Tongue (tissue), 1 donor: ENCODE measurements at regions not wholly inside any gene's neighbourhood (a gene's known extent, or its start where the extent isn't known, plus 50 kb on each side); places are given as distances from the start of the nearest gene placed in this dataset.

Experiments
- DNase-seq: peaks from one replicate; pipeline ENCODE4 v3.0.0-alpha.2; 2015

DNA sequence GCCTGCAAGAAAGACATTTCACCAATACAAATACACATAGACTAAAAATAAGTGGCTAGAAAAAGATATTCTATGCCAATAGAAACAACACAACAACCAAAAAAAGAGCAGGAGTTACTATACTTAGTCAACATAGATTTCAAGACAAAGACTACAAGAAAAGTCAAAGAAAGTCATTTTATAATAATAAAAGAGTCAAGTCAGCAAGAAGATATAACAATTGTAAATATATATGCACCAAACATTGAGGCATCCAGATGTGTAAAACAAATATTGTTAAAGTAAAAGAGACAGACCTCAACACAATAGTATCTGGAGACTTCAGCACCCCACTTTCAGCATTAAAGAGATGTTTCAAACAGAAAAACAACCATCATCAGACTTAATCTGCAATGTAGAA is 104.6 kb downstream of the AMY1C start:
- DNase-seq, result no peak

- DNase-seq, result no peak
Observed at GRCh38 chr1:103859721-103860120, 110.0 kb downstream of the AMY1C start.

GRCh38 chr1:103898576-103899345 is 149.1 kb downstream of the AMY1C start:
- DNase-seq, result no peak

GRCh38 chr1:103900005-103900404 is 150.3 kb downstream of the AMY1C start:
- DNase-seq, result peak; percentile 2

DNA sequence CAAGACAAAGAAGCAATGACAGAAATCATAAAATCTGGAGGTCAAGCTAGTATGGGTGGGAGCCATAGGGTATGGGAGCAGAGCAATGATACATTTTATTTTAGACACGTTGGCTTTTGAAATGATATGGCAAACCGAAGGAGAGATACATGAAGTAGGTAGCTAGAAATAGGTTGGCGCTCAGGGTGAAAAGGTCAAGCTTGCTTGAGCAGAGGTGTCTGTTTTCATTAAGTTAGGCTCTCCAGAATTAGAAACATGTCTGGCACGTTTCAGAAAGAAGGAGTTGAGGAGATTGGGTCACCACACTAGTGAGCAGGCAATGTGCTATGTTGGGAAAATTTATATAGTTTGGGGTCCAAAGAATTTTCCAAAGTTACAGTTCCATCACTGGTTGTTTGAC is 151.4 kb downstream of the AMY1C start:
- DNase-seq, result peak; percentile 30

DNA sequence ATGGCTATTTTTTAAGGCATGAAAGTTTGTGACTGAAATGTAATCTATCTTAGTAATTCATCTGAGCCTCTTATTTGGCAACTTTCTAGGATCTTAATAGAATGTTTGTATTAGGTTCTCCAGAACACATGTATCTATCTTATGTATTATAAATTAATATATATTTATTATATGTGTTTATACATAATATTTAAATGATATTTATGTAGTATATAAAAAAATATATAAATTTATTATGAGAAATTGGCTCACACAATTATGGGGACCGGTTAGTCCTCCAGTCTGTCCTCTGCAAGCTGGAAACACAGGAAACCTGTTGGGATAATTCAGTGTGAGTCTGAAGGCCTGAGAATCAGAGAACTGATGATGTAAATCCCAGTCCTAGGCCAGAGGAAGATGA is 155.7 kb downstream of the AMY1C start:
- no peak for DNase-seq

DNA sequence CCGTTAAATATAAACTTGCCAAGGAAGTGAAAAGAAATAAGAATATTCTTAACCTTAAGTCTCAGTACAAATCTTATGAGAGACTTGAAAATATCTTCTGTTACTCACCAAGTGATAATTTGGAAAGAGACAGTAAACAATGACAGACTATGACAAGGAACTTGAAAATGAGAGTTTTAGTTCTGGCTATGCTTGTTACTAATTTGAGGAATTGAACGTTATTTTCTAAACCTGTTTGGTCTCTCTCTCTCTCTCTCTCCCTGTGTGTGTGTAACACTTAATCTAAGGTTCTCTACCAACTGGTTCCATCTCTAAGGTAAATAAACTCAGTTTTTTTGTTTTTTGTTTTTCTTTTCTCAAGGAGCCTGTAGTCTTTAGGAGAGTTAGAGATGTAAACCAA is 161.8 kb downstream of the AMY1C start:
- no peak for DNase-seq

- DNase-seq, result peak; percentile 1
Observed at GRCh38 chr1:103917795-103918194, 168.1 kb downstream of the AMY1C start.

GRCh38 chr1:103931891-103932290 is 182.2 kb downstream of the AMY1C start:
- DNase-seq, result no peak

- DNase-seq, result no peak
Observed at GRCh38 chr1:103937763-103938357, 188.2 kb downstream of the AMY1C start.

GRCh38 chr1:103941086-103941485 is 191.4 kb downstream of the AMY1C start:
- no peak for DNase-seq

DNA sequence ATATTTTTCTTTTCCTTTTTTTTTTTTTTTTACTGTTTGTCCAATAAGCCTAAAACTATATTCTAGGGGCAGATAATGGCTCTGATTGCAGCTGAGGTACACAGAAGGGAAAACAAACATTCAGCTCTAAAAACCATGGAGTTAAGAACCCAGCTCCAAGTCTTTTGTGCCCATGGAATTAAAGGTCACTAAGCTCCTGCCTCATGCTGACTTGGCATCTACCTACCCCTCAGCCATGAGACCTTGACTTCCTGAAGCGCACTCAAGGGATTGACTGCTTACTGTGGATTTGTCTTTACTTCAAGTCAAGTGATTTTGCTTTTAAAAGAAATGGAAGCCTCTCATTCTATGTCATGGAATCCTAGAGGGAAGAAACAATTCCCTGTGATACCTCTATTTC is 192.3 kb downstream of the AMY1C start:
- DNase-seq, result no peak

GRCh38 chr1:103945774-103946173 is 196.1 kb downstream of the AMY1C start:
- DNase-seq, result no peak

DNA sequence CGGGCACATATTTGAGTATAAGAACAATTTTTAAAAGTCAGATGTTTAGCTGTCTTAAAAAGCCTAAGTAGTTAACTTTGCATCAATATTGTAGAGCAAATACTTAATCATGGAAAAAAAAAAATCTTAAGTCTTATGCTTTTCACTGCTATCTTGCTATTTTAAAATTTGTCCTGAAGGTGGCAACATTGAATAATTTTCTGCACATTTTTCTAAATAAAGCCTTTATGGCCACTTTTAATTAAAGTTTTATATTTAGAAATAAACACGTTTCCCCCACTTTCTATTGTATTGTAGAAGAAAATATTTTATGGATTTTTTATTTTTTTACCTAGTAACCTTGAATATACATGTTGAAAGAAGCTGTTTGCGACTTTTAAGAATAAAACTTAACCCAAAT is 198.8 kb downstream of the AMY1C start:
- DNase-seq, result peak; percentile 15

DNA sequence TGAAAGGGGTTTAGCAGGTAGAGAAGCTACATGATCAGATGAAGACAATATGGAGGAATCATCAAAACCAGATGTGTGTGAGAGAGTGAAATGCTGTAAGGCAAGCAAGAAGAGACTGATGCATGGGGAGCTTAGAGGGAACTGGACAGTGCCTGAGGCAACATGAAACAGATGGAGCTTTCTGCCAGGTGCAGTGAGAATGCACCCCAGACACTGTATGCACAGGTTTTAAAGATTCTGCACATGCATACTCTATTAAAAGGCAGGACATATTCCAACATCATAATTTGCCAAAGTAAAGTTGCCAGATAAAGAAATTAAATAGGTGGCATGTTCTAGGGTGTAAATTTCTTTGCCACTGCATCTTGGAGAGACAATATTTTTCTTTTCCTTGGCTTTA is 200.1 kb downstream of the AMY1C start:
- no peak for DNase-seq

DNA sequence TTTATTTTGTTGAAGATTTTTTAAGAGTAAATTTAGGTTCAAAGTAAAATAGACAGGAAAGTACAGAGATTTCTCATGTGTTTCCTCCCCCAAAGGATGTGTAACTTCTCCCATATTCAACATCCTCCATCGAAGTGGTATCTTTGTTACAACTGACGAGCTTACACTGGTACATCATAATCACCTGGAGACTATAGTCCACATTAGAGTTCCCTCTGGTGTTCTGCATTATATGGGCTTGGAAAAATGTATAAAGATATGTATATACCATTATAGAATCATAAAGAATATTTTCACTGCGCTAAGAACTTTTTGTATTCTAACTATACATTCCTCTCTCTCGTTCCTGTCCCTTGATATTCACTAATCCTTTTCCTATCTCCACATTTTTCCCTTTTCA is 203.7 kb downstream of the AMY1C start:
- DNase-seq, result no peak

- no peak for DNase-seq
Observed at GRCh38 chr1:103958699-103959098, 209.0 kb downstream of the AMY1C start.

GRCh38 chr1:103959565-103959964 is 209.9 kb downstream of the AMY1C start:
- DNase-seq, result no peak

DNA sequence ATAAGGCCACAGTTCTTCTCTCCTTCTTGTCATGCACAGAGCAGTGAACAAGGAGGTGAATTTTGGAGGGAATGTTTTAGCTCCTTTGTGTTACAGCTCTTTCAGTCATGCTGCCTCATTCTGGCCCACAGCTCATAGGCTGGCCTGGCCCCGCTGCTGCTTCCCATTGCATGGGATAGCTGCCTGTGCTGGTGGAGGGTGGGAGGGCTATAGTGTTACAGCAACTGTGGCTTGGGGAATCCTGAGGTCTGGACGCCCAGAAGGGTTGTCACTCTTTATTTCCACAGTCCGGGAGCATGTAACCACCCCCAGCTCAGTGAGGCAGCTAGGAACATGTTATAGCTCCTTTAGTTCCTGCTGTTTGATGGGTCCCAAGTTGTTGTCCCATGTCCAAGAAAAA is 210.3 kb downstream of the AMY1C start:
- no peak for DNase-seq

GRCh38 chr1:103960710-103961109 is 211.0 kb downstream of the AMY1C start:
- no peak for DNase-seq

DNA sequence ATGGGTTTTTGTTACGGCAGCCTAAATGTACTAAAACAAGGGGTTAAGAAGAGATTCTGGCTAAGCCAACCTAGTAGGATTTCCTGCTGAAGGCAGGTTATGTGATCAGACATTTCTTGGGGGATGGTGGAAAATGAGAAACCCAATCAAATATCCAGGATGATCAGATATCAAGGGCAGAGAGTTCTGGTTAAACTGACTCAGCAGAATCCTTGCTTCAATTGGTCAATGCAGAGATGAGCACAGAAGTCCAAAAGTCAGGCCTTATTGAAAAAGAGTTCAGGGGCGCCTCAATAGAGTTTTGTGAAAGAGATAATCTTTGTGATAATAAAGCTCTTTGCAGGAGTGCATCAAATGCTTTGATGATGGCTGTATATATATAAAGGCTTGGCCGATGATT is 237.1 kb downstream of the AMY1C start:
- no peak for DNase-seq

GRCh38 chr1:103997631-103998030 is 247.9 kb downstream of the AMY1C start:
- no peak for DNase-seq

DNA sequence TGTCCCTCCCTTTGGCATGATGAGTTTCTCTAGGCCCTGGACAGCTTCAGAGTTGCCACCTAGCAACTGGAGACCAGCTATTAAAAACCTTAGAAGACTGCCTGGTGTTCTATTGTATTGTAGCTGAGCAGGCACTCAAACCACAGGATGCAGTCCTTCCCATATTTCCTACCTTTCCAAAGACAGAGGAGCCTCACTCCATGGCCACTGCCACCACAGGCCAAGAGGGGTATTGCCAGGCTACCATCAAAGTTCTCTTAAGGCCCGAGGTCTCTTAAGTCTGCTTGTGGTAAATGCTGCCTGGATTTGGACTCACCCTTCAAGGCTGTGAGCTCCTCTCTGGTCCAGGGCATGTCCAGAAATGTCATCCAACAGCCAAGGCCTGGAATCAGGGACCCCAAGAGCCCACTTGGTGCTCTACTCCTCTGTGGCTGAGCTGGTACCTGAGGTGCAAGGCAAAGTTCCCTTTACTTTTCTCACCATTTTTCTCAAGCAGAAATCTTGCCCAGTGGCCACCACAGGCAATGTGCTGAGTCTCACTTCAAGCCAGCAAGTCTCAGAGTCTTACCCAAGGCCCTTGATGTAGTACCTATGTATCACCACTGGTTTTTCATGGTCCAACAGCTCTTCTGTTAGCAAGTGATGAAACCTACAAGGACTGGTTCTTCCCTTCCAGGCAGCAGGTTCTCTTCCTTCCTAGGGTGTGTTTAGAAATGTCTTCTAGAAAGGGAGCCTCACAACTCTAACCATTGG is 269.4 kb downstream of the AMY1C start:
- no peak for DNase-seq

GRCh38 chr1:104019675-104020049 is 270.0 kb downstream of the AMY1C start:
- no peak for DNase-seq
